ENCODE measurements at regions not wholly inside any gene's neighbourhood (a gene's known extent, or its start where the extent isn't known, plus 50 kb on each side); places are given as distances from the start of the nearest gene placed in this dataset.

DNA sequence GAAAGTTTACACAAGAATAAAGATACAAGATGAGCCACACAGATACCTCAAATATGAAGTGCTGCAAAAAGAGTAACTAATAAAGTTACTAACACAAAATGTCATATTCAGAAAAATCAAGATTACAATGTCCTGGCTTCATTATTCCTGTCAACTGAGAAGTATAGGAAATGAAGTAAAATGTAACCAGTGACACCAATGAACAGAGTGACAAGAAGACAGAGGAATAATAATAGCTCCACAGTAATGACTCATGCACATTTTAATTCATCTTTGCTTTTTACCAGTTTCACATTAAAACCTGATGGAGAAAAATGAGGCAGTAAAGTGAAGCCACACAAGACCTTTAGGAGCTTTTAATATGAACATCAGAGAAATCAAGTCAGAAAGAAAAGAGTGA is 214.1 kb downstream of the ZBBX start:
- ChIA-PET CTCF (no interaction called here), POLR2A (ENCODE audit: unreplicated experiment) (no interaction called here)
- Histone ChIP-seq H3K9me1 (ENCODE audit: insufficient read depth, low read length) (no peaks in the 10 kb centered on the region), H3K18ac (ENCODE audit: low read depth, low read length) (no peak overlapping the region), H2BK15ac (ENCODE audit: low read depth, low read length) (no peak overlapping the region), H2AK5ac (ENCODE audit: low read depth, low read length) (no peak overlapping the region), H3K4me2 (ENCODE audit: low read depth, low read length) (no peak overlapping the region), H3K9me3 (ENCODE audit: control insufficient read depth, insufficient read depth, low read length) (peaks cover 9% of the 10 kb centered on the region; the same call in 1 of the 2 replicates), H3K23ac (ENCODE audit: low read depth, low read length) (no peak overlapping the region), H3K9ac (ENCODE audit: low read depth, low read length) (no peak overlapping the region), H3K27ac (ENCODE audit: insufficient read depth, low read length) (no peak overlapping the region), H4K8ac (ENCODE audit: low read depth in 2 of 2, low read length in 2 of 2) (no peak overlapping the region), H3K14ac (replicated peaks; ENCODE audit: low read depth, low read length) (no peak overlapping the region), H3K79me1 (ENCODE audit: low read depth in 1 of 2, low read length in 2 of 2) (no peaks in the 10 kb centered on the region), H3K4me1 (ENCODE audit: control insufficient read depth, insufficient read depth, low read length) (no peaks in the 10 kb centered on the region), H3K27me3 (ENCODE audit: control insufficient read depth, insufficient read depth, low read length) (no peaks in the 10 kb centered on the region), H3K56ac (ENCODE audit: extremely low read depth, insufficient read depth, low read length) (no peak overlapping the region), H2BK120ac (ENCODE audit: low read depth, low read length) (no peak overlapping the region), H2BK5ac (ENCODE audit: low read depth, low read length, poor library complexity, severe bottlenecking) (no peak overlapping the region), H2BK20ac (ENCODE audit: low read depth, low read length) (no peak overlapping the region), H3K36me3 (ENCODE audit: control insufficient read depth, insufficient read depth, low read length) (no peaks in the 10 kb centered on the region), H2AK9ac (replicated peaks; ENCODE audit: low read depth, low read length, poor library complexity) (no peak overlapping the region), H2AFZ (replicated peaks; ENCODE audit: low read length, poor library complexity) (no peak overlapping the region), H3K4ac (ENCODE audit: low read depth, low read length) (no peak overlapping the region), H3K4me3 (ENCODE audit: insufficient read depth, low read depth, low read length) (no peak overlapping the region), H4K91ac (ENCODE audit: insufficient read depth, low read depth, low read length) (no peak overlapping the region), H4K5ac (ENCODE audit: low read depth, low read length) (no peak overlapping the region), H4K20me1 (ENCODE audit: insufficient read depth, low read length) (no peaks in the 10 kb centered on the region)
- in situ Hi-C loops (cut with MboI; ENCODE audit: low sequenced_read_pairs) = no loop called here
- no TSS peak for BruUV-seq (replicated peaks)
- TF ChIP-seq RAD21 (IDR thresholded peaks at IDR 0.05; ENCODE audit: low read length) (no peak), RFX5 (IDR thresholded peaks at IDR 0.05; ENCODE audit: low read depth, low read length) (no peak), RCOR1 (IDR thresholded peaks at IDR 0.05; ENCODE audit: insufficient replicate concordance, low read length) (no peak), MXI1 (IDR thresholded peaks at IDR 0.05; ENCODE audit: borderline replicate concordance, low read depth, low read length) (no peak), CHD1 (IDR thresholded peaks at IDR 0.05; ENCODE audit: low read depth, low read length) (no peak), MAFK (IDR thresholded peaks at IDR 0.05; ENCODE audit: low read depth, low read length) (no peak), CEBPB (IDR thresholded peaks at IDR 0.05; ENCODE audit: low read depth, low read length) (no peak), NFE2L2 (IDR thresholded peaks at IDR 0.05; ENCODE audit: low read depth, low read length) (no peak), FOS (IDR thresholded peaks at IDR 0.05; ENCODE audit: low read depth, low read length) (no peak), MAZ (IDR thresholded peaks at IDR 0.05; ENCODE audit: borderline replicate concordance, low read depth, low read length) (no peak), SMC3 (IDR thresholded peaks at IDR 0.05; ENCODE audit: low read depth, low read length) (no peak), BHLHE40 (IDR thresholded peaks at IDR 0.05; ENCODE audit: low read depth, low read length) (no peak), POLR2A (IDR thresholded peaks at IDR 0.05; ENCODE audit: low read depth, low read length) (no peak)
- TF ChIP-seq, protein P1, sequence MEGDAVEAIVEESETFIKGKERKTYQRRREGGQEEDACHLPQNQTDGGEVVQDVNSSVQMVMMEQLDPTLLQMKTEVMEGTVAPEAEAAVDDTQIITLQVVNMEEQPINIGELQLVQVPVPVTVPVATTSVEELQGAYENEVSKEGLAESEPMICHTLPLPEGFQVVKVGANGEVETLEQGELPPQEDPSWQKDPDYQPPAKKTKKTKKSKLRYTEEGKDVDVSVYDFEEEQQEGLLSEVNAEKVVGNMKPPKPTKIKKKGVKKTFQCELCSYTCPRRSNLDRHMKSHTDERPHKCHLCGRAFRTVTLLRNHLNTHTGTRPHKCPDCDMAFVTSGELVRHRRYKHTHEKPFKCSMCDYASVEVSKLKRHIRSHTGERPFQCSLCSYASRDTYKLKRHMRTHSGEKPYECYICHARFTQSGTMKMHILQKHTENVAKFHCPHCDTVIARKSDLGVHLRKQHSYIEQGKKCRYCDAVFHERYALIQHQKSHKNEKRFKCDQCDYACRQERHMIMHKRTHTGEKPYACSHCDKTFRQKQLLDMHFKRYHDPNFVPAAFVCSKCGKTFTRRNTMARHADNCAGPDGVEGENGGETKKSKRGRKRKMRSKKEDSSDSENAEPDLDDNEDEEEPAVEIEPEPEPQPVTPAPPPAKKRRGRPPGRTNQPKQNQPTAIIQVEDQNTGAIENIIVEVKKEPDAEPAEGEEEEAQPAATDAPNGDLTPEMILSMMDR (conservative IDR thresholded peaks at IDR 0.05; ENCODE audit: low read depth, low read length) = no peak
- TF ChIP-seq, protein P2, sequence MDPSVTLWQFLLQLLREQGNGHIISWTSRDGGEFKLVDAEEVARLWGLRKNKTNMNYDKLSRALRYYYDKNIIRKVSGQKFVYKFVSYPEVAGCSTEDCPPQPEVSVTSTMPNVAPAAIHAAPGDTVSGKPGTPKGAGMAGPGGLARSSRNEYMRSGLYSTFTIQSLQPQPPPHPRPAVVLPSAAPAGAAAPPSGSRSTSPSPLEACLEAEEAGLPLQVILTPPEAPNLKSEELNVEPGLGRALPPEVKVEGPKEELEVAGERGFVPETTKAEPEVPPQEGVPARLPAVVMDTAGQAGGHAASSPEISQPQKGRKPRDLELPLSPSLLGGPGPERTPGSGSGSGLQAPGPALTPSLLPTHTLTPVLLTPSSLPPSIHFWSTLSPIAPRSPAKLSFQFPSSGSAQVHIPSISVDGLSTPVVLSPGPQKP (IDR thresholded peaks at IDR 0.05; ENCODE audit: borderline replicate concordance, low read depth, low read length) = no peak
- TF ChIP-seq, protein P3, sequence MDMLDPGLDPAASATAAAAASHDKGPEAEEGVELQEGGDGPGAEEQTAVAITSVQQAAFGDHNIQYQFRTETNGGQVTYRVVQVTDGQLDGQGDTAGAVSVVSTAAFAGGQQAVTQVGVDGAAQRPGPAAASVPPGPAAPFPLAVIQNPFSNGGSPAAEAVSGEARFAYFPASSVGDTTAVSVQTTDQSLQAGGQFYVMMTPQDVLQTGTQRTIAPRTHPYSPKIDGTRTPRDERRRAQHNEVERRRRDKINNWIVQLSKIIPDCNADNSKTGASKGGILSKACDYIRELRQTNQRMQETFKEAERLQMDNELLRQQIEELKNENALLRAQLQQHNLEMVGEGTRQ (IDR thresholded peaks at IDR 0.05; ENCODE audit: low read depth, low read length) = no peak
- intact Hi-C loops (cut with micrococcal nuclease) = no loop called here
- ATAC-seq (ENCODE audit: low read depth) = no peak
- DNase-seq = no peak
- dilution Hi-C loops (cut with HindIII; ENCODE audit: low sequenced_read_pairs, unreplicated experiment) = no loop called here

All from IMR-90 (cell line).